Neural crest cell (in vitro differentiated cells): ENCODE measurements at regions not wholly inside any gene's neighbourhood (a gene's known extent, or its start where the extent isn't known, plus 50 kb on each side); places are given as distances from the start of the nearest gene placed in this dataset.

Experiments used
- DNase-seq: peaks from one replicate; pipeline ENCODE4 v3.0.0; 2021; ENCODE audit warnings: low read depth, mixed read lengths, low spot score
- H3K27ac Mint-ChIP-seq: one replicate; pipeline ENCODE4 v1.8.0; 2021; ENCODE audit warnings: mild to moderate bottlenecking, mixed read lengths; ENCODE audit not compliant: unreplicated experiment
- H3K27me3 Mint-ChIP-seq: 2 replicates; pipeline ENCODE4 v1.8.0; 2021; ENCODE audit warnings: low read depth, mild to moderate bottlenecking, mixed read lengths
- H3K36me3 Mint-ChIP-seq: 2 replicates; pipeline ENCODE4 v1.8.0; 2021; ENCODE audit warnings: low read depth, mild to moderate bottlenecking, mixed read lengths
- H3K4me1 Mint-ChIP-seq: 2 replicates; pipeline ENCODE4 v1.8.0; 2021; ENCODE audit warnings: mixed read lengths
- H3K4me3 Mint-ChIP-seq: one replicate; pipeline ENCODE4 v1.8.0; 2021; ENCODE audit warnings: mild to moderate bottlenecking, mixed read lengths
- H3K9me3 Mint-ChIP-seq: 2 replicates; pipeline ENCODE4 v1.8.0; 2021; ENCODE audit warnings: mixed read lengths
- TF ChIP-seq, protein P1 (sequence below): fragments of 200-600 bp; sonication (generic); conservative IDR thresholded peaks from 2 replicates; pipeline ENCODE4 v1.5.0; 2021; ENCODE audit warnings: antibody characterized with exemption, mild to moderate bottlenecking

DNA sequence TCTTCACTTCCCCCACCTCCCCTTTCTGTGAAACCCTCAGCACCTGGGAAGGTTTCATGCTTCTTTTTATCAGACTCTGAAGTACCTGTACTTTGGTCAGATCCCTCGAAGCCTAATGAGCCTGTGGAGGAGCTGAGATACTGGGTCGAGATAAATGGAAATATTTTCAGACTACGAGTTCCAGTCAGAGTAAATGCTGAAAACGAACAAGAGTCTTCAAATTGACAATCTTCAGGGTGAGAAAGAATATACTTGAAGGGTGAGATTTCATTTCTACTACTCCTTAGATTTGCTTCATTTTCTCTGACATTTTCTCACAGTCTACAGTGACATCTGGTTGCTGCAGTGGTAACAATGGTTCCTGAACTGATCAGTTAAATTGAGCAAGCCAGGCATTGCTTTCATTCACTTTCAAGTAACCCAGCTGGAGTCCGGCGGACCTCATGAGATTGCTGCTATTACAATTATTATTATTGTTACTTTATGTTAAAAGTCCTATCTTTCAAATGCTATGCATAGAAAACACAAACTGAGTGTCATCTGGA, 337.2 kb downstream of the VGLL3 start:
- peaks cover 3% of the 10 kb centered on the region for H3K4me1 Mint-ChIP-seq
- DNase-seq, result no peak
- H3K36me3 Mint-ChIP-seq, result no peaks in the 10 kb centered on the region
- no peak overlapping the region for H3K4me3 Mint-ChIP-seq
- no peaks in the 10 kb centered on the region for H3K27me3 Mint-ChIP-seq
- TF ChIP-seq, protein P1, sequence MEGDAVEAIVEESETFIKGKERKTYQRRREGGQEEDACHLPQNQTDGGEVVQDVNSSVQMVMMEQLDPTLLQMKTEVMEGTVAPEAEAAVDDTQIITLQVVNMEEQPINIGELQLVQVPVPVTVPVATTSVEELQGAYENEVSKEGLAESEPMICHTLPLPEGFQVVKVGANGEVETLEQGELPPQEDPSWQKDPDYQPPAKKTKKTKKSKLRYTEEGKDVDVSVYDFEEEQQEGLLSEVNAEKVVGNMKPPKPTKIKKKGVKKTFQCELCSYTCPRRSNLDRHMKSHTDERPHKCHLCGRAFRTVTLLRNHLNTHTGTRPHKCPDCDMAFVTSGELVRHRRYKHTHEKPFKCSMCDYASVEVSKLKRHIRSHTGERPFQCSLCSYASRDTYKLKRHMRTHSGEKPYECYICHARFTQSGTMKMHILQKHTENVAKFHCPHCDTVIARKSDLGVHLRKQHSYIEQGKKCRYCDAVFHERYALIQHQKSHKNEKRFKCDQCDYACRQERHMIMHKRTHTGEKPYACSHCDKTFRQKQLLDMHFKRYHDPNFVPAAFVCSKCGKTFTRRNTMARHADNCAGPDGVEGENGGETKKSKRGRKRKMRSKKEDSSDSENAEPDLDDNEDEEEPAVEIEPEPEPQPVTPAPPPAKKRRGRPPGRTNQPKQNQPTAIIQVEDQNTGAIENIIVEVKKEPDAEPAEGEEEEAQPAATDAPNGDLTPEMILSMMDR, result no peak
- H3K9me3 Mint-ChIP-seq, result no peaks in the 10 kb centered on the region
- no peak overlapping the region for H3K27ac Mint-ChIP-seq

DNA sequence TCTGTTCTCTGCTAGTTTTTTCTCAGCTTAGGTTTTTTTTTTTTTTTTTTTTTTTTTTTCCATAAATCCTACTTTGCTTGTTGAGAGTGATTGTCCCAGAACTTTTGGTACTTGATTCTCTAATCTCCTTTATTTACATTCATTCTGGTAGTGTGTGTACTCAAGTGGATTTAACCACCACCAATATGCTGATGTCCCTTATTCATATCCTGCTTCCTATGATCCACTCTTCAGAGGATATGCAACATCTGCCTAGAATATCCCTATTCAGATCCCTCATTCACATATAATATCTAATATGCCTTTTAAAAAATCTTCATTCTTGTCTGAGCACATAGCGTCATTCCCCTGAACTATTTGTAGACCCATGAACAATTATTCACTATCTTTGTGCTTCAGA, 342.9 kb downstream of the VGLL3 start:
- Mint-ChIP-seq H3K27me3 (no peaks in the 10 kb centered on the region), H3K27ac (no peak overlapping the region), H3K4me1 (no peaks in the 10 kb centered on the region), H3K4me3 (no peak overlapping the region), H3K9me3 (peaks cover 3% of the 10 kb centered on the region), H3K36me3 (no peaks in the 10 kb centered on the region)
- TF ChIP-seq, protein P1, result no peak
- DNase-seq, result no peak

DNA sequence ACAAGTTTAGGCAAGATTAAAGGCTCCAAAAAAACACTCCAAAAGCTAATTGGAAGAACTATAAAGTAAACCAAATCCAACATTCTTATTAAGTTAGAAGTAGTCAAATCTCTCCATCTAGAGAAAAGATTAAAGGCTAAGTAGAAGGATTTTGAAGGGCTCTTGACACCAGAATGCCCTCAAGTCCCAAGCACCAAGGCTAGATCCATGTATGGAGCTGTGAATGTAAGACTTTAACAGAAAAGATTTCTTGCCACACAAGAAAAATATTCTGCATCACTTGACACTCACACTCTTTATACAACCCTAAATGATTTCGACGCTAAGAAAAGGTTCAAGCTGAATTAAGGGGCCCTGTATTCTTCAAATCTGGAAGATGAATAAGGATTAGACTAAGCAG, 345.2 kb downstream of the VGLL3 start:
- Mint-ChIP-seq H3K27me3 (no peaks in the 10 kb centered on the region), H3K4me1 (no peaks in the 10 kb centered on the region), H3K9me3 (peaks cover 3% of the 10 kb centered on the region), H3K36me3 (no peaks in the 10 kb centered on the region), H3K4me3 (no peak overlapping the region), H3K27ac (no peak overlapping the region)
- TF ChIP-seq, protein P1, result no peak
- DNase-seq, result no peak

DNA sequence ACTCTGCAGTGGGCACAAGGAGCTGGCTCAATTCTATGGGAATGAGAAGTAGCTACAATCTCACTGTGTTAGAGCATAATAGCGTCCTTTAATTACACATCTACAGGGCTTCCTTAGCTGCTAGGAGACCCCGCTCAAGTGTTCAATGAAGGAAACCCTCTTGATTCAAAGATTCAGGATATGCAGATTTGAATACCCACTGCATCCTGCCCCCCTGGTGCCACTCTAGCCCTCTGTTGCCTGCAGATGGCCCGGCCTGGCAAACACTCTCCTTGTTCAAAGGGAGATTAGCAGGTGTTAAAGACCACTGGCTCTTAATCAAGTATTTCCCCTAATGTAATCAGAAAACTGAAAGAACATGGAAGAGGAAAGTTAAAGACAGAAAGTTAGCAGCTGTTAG, 356.6 kb downstream of the VGLL3 start:
- H3K4me1 Mint-ChIP-seq, result no peaks in the 10 kb centered on the region
- H3K36me3 Mint-ChIP-seq, result no peaks in the 10 kb centered on the region

DNA sequence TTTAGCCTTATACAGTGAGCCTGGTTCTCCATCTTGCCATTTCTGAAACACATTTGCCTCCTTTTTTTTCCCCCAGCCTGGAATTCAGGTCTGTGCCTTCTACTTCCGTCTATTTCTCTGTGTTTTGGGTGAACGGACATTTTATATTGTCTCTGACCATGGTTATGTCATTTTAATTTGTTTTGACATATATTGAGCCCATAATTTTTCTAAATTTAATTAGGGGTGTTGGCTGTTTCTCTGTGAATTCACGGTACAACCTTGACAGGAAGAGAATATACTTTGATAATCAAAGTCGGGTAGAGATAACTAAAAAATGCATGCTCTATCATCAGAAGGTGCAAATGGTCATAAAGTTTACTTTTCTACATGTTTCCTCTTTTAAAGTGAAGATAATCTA, 361.4 kb downstream of the VGLL3 start:
- H3K36me3 Mint-ChIP-seq, result no peaks in the 10 kb centered on the region
- no peak for DNase-seq
- no peaks in the 10 kb centered on the region for H3K27me3 Mint-ChIP-seq
- H3K27ac Mint-ChIP-seq, result no peak overlapping the region
- no peak overlapping the region for H3K4me3 Mint-ChIP-seq
- H3K4me1 Mint-ChIP-seq, result peaks cover 7% of the 10 kb centered on the region
- H3K9me3 Mint-ChIP-seq, result no peaks in the 10 kb centered on the region
- TF ChIP-seq, protein P1, result no peak

More for the DNA sequence above, 356.6 kb downstream of the VGLL3 start:
- H3K9me3 Mint-ChIP-seq, result no peaks in the 10 kb centered on the region
- TF ChIP-seq, protein P1, result no peak
- no peaks in the 10 kb centered on the region for H3K27me3 Mint-ChIP-seq
- no peak for DNase-seq
- H3K27ac Mint-ChIP-seq, result no peak overlapping the region
- H3K4me3 Mint-ChIP-seq, result no peak overlapping the region
